ENCODE measurements at regions not wholly inside any gene's neighbourhood (a gene's known extent, or its start where the extent isn't known, plus 50 kb on each side); places are given as distances from the start of the nearest gene placed in this dataset.

DNA sequence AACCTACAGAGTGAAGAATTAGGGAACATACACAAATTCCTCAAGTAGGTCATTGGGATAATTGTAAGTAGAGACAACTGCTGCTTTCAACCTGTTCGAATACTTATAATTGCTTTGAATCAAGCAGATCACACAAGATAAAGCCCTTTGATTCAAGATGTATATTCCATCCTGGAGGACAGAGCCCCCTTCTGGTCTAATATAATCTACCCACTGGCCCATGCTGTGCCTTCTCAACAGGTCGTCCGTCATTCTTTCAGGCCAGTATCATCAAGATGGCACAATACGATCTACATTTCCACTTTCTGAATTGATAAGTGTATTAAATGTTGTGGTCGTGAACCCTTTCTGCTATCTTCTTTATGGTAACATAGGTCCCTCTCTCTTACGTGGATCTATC, 387.0 kb upstream of the CDH19 start:
- no peaks in the 10 kb centered on the region for H3K27me3 ChIP-seq (replicated peaks)
- no peak overlapping the region for H3K4me3 ChIP-seq (ENCODE audit: low read depth, low read length)
- no peak overlapping the region for H3K27ac ChIP-seq
- DNase-seq: no peak
- TF ChIP-seq, protein P1, sequence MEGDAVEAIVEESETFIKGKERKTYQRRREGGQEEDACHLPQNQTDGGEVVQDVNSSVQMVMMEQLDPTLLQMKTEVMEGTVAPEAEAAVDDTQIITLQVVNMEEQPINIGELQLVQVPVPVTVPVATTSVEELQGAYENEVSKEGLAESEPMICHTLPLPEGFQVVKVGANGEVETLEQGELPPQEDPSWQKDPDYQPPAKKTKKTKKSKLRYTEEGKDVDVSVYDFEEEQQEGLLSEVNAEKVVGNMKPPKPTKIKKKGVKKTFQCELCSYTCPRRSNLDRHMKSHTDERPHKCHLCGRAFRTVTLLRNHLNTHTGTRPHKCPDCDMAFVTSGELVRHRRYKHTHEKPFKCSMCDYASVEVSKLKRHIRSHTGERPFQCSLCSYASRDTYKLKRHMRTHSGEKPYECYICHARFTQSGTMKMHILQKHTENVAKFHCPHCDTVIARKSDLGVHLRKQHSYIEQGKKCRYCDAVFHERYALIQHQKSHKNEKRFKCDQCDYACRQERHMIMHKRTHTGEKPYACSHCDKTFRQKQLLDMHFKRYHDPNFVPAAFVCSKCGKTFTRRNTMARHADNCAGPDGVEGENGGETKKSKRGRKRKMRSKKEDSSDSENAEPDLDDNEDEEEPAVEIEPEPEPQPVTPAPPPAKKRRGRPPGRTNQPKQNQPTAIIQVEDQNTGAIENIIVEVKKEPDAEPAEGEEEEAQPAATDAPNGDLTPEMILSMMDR (IDR thresholded peaks at IDR 0.05; ENCODE audit: low read depth, low read length, missing control alignments): no peak
- in situ Hi-C loops (cut with HindIII; ENCODE audit: low pct_ligation_motif_present, low sequenced_read_pairs): no loop called here
- no peaks in the 10 kb centered on the region for H3K36me3 ChIP-seq (replicated peaks)

DNA sequence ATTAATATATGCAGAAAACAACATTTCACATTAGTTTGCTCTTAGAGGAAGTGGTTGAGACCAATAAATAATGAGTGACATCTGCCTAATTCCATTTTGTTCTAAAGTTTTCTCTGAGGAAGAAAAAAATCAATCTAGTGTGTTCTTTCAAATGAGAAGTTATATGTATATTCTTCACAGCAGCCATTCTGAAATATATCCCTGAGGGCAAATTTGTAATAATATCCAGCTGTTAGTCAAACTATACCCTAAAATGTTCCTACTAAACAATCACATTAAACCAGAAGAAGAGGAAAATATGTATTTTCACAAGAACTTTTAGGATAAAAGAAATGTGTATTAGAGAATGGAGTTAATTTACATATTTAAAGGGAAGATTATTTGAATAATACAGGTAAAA, 375.1 kb upstream of the CDH19 start:
- DNase-seq: no peak
- H3K36me3 ChIP-seq (replicated peaks): no peaks in the 10 kb centered on the region
- no peak overlapping the region for H3K4me3 ChIP-seq (ENCODE audit: low read depth, low read length)
- TF ChIP-seq, protein P1 (IDR thresholded peaks at IDR 0.05; ENCODE audit: low read depth, low read length, missing control alignments): no peak
- in situ Hi-C loops (cut with HindIII; ENCODE audit: low pct_ligation_motif_present, low sequenced_read_pairs): no loop called here
- H3K27ac ChIP-seq: no peak overlapping the region
- H3K27me3 ChIP-seq (replicated peaks): no peaks in the 10 kb centered on the region

DNA sequence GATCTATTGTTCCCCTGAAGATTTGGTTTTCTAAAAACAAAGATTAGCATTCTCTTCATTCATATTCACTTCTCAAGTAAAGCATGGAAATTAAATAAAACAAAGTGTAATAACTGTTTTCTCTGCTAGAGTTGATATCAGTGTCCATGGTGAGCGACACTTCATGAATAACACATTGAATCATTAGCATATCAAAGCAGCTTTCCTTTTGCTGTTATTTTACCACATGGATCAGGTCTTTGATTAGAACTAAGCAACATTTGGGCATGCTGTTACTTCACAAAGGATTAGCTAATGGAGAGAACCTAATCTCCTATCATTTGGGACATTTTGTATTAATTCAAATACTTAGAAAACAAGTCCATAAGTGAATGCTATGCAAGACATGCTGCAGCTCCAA, 368.8 kb upstream of the CDH19 start:
- in situ Hi-C loops (cut with HindIII; ENCODE audit: low pct_ligation_motif_present, low sequenced_read_pairs): no loop called here
- H3K27me3 ChIP-seq (replicated peaks): no peaks in the 10 kb centered on the region
- H3K27ac ChIP-seq: no peak overlapping the region
- no peak for DNase-seq
- TF ChIP-seq, protein P1 (IDR thresholded peaks at IDR 0.05; ENCODE audit: low read depth, low read length, missing control alignments): no peak
- no peaks in the 10 kb centered on the region for H3K36me3 ChIP-seq (replicated peaks)
- H3K4me3 ChIP-seq (ENCODE audit: low read depth, low read length): no peak overlapping the region

DNA sequence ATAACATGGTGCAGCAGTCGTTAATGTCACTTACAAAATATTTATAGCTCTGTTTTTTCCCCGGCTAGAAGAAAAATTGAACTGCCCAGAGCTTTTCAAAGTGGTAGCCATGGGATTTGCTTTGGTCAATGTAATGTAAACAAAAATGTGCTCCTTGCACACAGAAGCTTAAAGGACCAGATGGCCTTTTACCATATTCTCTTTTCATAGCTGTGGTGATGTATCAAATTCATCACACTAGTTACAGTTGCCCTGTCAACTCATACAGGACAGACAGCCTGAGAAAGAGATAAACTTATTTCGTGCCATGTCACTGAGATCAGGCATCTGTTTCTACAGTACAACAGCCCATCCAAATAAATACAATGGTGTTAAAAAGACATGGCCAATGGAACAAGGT, 368.1 kb upstream of the CDH19 start:
- H3K36me3 ChIP-seq (replicated peaks): no peaks in the 10 kb centered on the region
- no peak overlapping the region for H3K4me3 ChIP-seq (ENCODE audit: low read depth, low read length)
- in situ Hi-C loops (cut with HindIII; ENCODE audit: low pct_ligation_motif_present, low sequenced_read_pairs): no loop called here
- no peaks in the 10 kb centered on the region for H3K27me3 ChIP-seq (replicated peaks)
- DNase-seq: no peak
- TF ChIP-seq, protein P1 (IDR thresholded peaks at IDR 0.05; ENCODE audit: low read depth, low read length, missing control alignments): no peak
- no peak overlapping the region for H3K27ac ChIP-seq

DNA sequence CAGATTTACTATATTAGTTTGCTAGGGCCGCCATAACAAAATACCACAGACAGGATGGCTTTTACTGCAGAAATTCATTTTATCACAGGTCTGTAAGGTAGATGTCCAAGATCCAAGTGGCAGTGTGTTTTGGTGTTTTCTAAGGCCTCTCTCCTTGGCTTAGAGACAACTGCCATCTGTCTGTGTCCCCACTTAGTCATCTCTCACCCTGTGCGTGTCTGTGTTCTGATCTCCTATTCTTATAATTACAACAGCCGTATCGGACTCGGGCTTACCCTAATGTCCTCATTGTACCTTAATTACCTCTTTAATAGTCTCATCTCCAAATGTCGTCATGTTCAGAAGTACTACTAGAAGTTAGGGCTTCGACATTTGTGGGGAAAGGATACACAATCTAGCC, 362.3 kb upstream of the CDH19 start:
- in situ Hi-C loops (cut with HindIII; ENCODE audit: low pct_ligation_motif_present, low sequenced_read_pairs): no loop called here
- no peak for DNase-seq
- Histone ChIP-seq H3K27me3 (replicated peaks) (no peaks in the 10 kb centered on the region), H3K36me3 (replicated peaks) (no peaks in the 10 kb centered on the region), H3K27ac (no peak overlapping the region), H3K4me3 (ENCODE audit: low read depth, low read length) (no peak overlapping the region)
- TF ChIP-seq, protein P1 (IDR thresholded peaks at IDR 0.05; ENCODE audit: low read depth, low read length, missing control alignments): no peak

DNA sequence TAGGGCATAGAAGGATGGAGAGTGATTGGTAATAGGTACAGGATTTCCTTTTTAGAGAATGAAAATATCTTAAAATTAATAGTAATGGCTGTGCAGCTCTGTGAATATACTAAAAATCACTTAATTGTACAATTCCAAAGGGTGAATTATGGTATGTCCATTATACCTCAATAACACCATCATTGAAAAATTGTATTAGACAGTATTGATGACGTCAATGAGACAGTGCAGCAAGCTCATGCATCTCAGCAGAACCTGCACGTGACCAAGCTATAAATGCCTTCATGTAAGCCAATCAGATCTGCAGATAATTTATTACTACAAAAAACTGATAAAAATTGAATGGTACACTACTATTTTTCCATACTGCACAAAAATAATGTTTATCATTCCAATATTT, 354.4 kb upstream of the CDH19 start:
- in situ Hi-C loops (cut with HindIII; ENCODE audit: low pct_ligation_motif_present, low sequenced_read_pairs): no loop called here
- no peak overlapping the region for H3K27ac ChIP-seq
- DNase-seq: no peak
- H3K36me3 ChIP-seq (replicated peaks): no peaks in the 10 kb centered on the region
- H3K27me3 ChIP-seq (replicated peaks): no peaks in the 10 kb centered on the region
- no peak overlapping the region for H3K4me3 ChIP-seq (ENCODE audit: low read depth, low read length)
- TF ChIP-seq, protein P1 (IDR thresholded peaks at IDR 0.05; ENCODE audit: low read depth, low read length, missing control alignments): no peak

Data from brain microvascular endothelial cell (primary cell).